Neural progenitor cell (in vitro differentiated cells): ENCODE measurements at regions not wholly inside any gene's neighbourhood (a gene's known extent, or its start where the extent isn't known, plus 50 kb on each side); places are given as distances from the start of the nearest gene placed in this dataset.

Source experiments
- CTCF ChIP-seq: fragments of 200-600 bp; sonication (generic); IDR thresholded peaks from 2 replicates; pipeline ENCODE4 v1.5.1; 2017; ENCODE audit warnings: antibody characterized with exemption, mild to moderate bottlenecking
- EZH2phosphoT487 ChIP-seq: fragments of 200-600 bp; sonication (generic); IDR thresholded peaks from 2 replicates; pipeline ENCODE4 v1.6.1; 2017; ENCODE audit warnings: antibody characterized with exemption

- TF ChIP-seq CTCF: no peak
- no peak for TF ChIP-seq EZH2phosphoT487
Observed at GRCh38 chr2:221205103-221205673, 366.9 kb downstream of the EPHA4 start.
